GM12874 (cell line): ENCODE measurements at regions not wholly inside any gene's neighbourhood (a gene's known extent, or its start where the extent isn't known, plus 50 kb on each side); places are given as distances from the start of the nearest gene placed in this dataset.

Experiments used
- TF ChIP-seq, protein P1 (sequence below): IDR thresholded peaks from 2 replicates; pipeline ENCODE4 v1.5.1; 2011; ENCODE audit warnings: low read depth, mild to moderate bottlenecking, control low read depth, low read length, moderate library complexity; ENCODE audit not compliant: insufficient read depth

DNA sequence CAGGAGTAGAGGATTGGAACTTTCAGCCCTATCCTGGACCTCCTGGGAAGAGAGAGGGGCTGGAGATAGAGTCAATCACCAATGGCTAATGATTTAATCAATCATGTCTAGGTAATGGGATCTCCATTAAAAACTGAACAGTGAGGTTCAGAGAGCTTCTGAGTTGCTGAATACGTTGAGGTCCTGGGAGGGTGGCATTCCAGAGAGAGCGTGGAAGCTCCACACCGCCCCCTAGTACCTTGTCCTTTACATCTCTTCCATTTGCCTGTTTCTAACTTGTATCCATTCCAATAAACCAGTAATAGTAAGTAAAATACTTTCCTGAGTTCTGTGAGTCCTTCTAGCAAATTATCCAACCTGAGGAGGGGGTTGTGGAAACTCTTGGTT is 101.7 kb downstream of the B3GNT2 start:
- TF ChIP-seq, protein P1, sequence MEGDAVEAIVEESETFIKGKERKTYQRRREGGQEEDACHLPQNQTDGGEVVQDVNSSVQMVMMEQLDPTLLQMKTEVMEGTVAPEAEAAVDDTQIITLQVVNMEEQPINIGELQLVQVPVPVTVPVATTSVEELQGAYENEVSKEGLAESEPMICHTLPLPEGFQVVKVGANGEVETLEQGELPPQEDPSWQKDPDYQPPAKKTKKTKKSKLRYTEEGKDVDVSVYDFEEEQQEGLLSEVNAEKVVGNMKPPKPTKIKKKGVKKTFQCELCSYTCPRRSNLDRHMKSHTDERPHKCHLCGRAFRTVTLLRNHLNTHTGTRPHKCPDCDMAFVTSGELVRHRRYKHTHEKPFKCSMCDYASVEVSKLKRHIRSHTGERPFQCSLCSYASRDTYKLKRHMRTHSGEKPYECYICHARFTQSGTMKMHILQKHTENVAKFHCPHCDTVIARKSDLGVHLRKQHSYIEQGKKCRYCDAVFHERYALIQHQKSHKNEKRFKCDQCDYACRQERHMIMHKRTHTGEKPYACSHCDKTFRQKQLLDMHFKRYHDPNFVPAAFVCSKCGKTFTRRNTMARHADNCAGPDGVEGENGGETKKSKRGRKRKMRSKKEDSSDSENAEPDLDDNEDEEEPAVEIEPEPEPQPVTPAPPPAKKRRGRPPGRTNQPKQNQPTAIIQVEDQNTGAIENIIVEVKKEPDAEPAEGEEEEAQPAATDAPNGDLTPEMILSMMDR: 0 out of 2 replicates have a peak, but pooled peaks have one; percentile 11

DNA sequence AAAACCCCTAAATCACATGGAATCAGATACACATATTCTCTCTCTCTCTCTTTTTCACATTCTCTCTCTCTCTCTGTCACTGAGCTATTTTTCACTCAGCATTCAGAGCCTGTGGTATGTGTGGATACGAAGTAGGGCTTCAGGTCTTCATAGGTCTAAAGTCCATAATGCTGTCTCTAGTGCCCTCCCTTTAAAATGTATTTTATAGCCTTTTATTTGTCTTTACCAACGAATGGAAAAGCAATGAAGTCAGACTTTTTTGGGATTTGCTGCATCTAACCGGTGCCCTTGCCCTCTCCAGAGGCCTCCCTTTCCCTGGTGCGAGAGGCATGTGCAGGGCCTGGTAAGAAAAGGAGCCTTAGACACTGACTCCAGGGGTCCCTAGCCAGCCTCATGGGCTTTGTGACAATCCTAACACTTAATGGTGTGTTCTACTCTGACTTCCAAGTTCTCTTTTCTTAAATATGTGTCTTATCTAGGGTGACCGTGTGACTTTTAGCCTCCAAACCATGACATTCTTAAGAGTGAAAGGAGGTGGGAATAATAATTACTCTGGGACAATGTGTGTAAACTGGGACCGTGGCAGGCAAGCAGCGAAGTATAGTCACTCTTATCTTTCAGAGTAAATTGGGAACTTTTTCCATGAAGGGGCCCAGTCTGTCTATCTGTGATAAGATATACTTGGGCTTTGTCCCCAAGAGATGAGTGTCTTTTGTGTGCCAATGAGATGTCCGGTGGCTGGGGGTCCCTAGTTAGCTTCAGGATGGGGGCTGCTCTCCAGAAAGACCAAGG is 101.1 kb downstream of the B3GNT2 start:
- TF ChIP-seq, protein P1: no peak

DNA sequence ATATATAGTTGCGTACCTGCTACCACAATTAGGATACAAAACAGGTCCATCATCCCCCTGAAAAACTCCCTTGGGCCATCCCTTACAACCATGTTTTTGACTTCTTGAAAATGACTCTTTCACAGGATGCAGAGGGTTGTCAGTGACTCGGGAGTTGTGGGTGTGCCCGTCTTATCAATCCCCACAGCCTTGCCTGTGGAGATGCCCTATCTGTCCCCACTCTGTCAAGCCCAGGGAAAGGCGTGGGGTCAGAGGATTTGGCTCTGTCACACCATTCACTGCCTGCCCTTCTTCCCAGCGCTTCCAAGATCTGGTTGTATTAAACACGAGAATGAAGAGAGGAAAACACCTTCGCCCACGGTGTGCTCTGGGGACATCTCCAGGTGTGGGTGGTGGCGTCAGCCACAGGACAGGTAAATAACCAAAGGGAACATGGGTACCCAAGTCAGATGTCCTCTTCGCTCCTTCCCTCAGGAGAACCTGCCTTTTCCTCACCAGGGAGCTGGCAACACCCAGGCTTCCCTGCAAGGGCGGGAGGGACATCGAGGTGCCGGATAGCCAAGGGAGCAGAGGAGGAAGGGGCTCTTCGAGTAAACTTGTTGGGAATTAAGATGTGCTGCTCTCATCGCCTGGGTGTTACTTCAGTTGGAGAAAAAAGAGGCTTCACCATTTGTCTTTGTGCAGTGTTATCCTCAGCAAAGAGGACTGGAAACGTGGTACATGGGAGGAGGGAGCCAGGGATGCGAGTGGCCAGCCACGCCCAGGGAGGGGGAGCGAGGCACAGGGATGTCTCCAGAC is 100.3 kb downstream of the B3GNT2 start:
- TF ChIP-seq, protein P1: no peak

DNA sequence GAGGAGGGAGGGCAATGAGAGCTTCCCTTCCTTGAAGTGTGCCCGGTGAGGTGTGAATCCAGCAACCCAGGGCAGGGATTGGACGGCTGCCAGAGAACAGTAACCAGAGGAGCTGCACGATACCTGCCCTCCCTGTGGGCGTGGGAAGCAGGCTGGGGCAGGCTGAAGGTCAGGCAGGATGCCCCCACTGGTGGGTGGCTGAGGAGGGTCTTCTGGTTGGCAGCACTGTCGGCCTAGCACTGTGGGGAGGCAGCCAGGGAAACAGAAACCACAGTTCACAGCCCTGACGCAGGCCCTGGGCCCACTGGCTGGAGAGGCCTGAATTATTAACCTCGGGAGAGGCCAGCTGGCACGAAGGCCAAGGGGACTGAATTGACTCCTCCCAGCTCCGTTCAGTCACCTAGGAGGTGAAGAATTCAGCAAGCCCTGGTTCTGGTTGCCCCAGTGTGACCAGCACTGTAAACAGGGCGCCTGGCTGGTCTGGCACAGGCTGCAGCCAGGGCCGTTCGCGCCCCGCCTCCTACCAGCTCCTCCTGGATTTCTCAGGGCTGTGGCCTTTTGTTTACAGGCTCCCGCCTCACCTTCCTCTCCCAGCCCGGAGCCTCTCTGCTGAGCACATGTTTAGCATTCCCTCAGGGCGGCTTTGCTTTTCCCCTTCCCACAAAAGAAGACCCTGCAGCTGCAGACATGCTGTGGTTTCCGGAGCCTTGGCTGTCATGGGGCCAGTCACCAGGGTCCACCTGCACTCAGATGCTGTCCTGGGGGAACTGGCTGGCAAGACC is 97.8 kb downstream of the B3GNT2 start:
- TF ChIP-seq, protein P1: no peak

DNA sequence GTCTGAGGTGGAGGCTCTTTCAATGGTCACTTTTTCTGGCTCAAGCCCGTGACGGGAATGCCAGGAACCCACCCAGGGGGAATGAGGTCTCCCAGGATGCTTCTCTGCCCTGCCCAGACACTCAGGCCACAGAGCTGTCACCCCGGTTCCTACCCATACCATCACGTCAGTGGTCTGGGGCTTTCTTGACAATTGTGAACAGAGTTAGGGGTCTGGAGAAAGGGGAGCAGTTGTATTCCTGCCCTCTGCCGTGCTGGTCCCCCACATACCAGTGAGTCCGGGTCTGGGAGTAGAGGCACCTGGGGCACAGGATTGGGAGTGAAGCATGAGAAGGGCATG is 97.2 kb downstream of the B3GNT2 start:
- TF ChIP-seq, protein P1: no peak

DNA sequence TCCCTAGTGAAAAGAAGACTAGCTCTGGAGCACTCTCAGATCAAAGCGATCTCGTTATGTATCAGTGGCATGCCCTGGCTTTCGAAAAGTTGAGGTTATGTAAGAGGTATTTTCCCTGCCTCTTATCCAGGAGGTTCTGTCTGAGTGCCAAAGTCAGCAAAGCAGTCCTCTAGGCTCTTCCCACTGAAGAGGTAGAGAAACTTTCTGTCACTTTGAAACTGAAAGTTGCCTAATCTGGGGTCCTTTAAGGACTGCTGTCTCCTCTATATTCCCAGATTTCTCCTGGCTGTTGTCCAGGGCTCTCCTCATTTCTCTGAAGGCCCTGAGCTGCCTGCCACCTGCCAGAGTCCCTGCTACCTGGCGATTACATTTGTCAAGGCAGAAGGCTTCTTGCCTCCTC is 96.3 kb downstream of the B3GNT2 start:
- TF ChIP-seq, protein P1: no peak
